Upper lobe of right lung (tissue), 1 donor: ENCODE measurements at regions not wholly inside any gene's neighbourhood (a gene's known extent, or its start where the extent isn't known, plus 50 kb on each side); places are given as distances from the start of the nearest gene placed in this dataset.

Experiments
- ATAC-seq: fragments of 200-7000 bp; cut with Tn5 transposase; one replicate; pipeline ENCODE4 v1.9.1; 2020; ENCODE audit warnings: mild to moderate bottlenecking, moderate library complexity
- DNase-seq: peaks from one replicate; pipeline ENCODE4 v3.0.0-alpha.2; 2020
- H3K27ac ChIP-seq: fragments of 200-600 bp; one replicate; pipeline ENCODE4 v1.8.0; 2022
- H3K27me3 ChIP-seq: fragments of 200-600 bp; one replicate; pipeline ENCODE4 v1.8.0; 2022; ENCODE audit warnings: mild to moderate bottlenecking
- H3K36me3 ChIP-seq: fragments of 200-600 bp; one replicate; pipeline ENCODE4 v1.8.0; 2022
- H3K4me1 ChIP-seq: fragments of 200-600 bp; one replicate; pipeline ENCODE4 v1.8.0; 2022
- H3K4me3 ChIP-seq: fragments of 200-600 bp; one replicate; pipeline ENCODE4 v1.8.0; 2022; ENCODE audit warnings: mild to moderate bottlenecking
- H3K9me3 ChIP-seq: fragments of 200-600 bp; one replicate; pipeline ENCODE4 v1.8.0; 2022
- CTCF ChIP-seq: fragments of 200-600 bp; IDR thresholded peaks from one replicate; pipeline ENCODE4 v1.8.0; 2022; ENCODE audit warnings: antibody characterized with exemption
- intact Hi-C: fragments of 100-400 bp; cut with DNase I; formaldehyde crosslinking; loops from one replicate; pipeline ENCODE4 v1.11.0; 2022
- donor health status: DM: no; HTN: yes; CAD: no; lungs with severe emphysema.

DNA sequence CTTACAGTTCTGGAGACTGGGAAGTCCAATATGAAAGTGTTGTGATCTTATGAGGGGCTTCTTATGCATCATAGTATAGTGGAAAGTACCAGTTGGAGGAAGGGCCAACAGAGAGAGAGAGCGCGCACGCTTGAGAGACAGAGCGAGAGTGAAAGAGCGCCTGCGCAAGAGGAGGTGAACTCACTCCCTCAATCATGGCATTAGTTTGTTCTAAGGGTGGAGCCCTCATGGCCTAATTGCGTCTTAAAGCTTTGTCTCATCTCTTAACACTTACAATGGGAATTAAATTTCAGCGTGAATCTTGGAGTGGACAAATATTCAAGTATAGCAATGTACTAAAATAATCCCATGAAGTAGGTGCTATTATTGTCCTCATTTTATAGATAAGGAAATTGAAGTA, 303.2 kb downstream of the OSTF1 start:
- Histone ChIP-seq H3K27me3 (no peaks in the 10 kb centered on the region), H3K36me3 (no peaks in the 10 kb centered on the region), H3K4me3 (no peak overlapping the region), H3K9me3 (no peaks in the 10 kb centered on the region), H3K4me1 (no peaks in the 10 kb centered on the region), H3K27ac (no peak overlapping the region)
- no peak for ATAC-seq
- DNase-seq = no peak
- no peak for TF ChIP-seq CTCF
- intact Hi-C loops = no loop called here

DNA sequence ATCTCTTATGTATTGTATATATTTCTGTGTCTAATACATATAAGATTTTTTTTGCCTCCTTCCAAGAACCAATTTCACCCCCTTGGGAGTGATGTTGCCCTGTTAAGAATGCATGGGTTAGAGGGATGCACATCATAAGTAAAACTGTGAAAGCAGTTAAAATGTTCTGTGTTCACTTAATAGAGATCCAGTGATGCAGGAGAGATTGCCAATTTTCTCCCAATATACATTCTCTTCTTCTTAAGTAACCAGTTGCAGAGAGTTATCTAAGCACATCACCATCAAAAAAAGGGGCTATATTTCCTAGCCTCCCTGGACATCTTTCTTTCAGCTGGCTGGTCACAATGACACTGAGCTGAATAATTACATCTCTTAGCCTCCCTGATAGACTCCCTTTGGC, 307.0 kb downstream of the OSTF1 start:
- H3K4me3 ChIP-seq = no peak overlapping the region
- no peak for TF ChIP-seq CTCF
- DNase-seq (no peak), ATAC-seq (no peak)
- no peaks in the 10 kb centered on the region for H3K36me3 ChIP-seq
- H3K27me3 ChIP-seq = no peaks in the 10 kb centered on the region
- no peaks in the 10 kb centered on the region for H3K9me3 ChIP-seq
- intact Hi-C loops = no loop called here
- H3K27ac ChIP-seq = no peak overlapping the region
- H3K4me1 ChIP-seq = no peaks in the 10 kb centered on the region

GRCh38 chr9:75397836-75398235, 309.5 kb downstream of the OSTF1 start:
- intact Hi-C loops = no loop called here
- no peak for DNase-seq
- no peak overlapping the region for H3K4me3 ChIP-seq

DNA sequence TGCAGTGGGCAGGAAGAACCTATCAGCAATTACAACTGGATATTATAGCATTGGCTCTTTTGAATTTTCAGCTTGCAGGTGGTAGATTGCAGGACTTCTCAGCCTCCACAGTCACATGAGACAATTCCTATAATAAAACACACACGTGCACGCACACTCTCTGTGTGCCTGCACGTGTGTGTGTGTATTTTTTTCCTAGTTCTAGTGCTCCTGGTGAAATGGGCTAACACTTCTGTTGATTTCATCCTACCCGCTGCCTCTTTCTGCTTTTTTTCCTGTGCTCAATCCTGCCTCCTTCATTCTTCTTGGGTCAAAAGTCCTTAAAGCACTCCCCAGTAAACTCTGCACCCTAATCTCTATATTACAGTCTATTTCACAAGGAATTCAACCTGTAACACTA, 320.1 kb downstream of the OSTF1 start:
- no peak for DNase-seq
- intact Hi-C loops = no loop called here
- TF ChIP-seq CTCF = no peak

More at GRCh38 chr9:75397836-75398235, 309.5 kb downstream of the OSTF1 start:
- no peak for ATAC-seq
- no peak for TF ChIP-seq CTCF
- no peak overlapping the region for H3K27ac ChIP-seq
- H3K27me3 ChIP-seq = no peaks in the 10 kb centered on the region
- no peaks in the 10 kb centered on the region for H3K36me3 ChIP-seq
- H3K9me3 ChIP-seq = no peaks in the 10 kb centered on the region
- H3K4me1 ChIP-seq = no peaks in the 10 kb centered on the region

DNA sequence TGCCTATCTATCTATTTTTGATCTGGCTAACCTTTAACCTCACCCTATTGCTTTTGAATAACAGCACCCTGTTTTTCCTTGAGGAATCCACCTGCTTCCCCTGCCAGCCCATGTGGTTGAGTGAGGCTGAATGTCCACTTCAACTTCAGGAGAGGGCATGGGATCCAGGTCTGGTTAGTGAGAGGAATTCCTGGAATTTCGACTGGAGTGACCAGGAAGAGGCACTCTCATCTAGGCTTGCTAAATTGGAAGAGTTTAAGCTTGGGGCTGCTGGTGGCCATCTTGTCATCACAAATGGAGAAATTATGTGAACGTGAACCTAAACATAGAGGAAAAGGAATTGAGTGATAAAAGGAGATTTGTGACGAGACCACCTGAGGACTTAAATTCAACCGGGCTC, 322.1 kb downstream of the OSTF1 start:
- Histone ChIP-seq H3K27me3 (no peaks in the 10 kb centered on the region), H3K36me3 (no peaks in the 10 kb centered on the region), H3K9me3 (no peaks in the 10 kb centered on the region), H3K27ac (no peak overlapping the region), H3K4me3 (no peak overlapping the region), H3K4me1 (no peaks in the 10 kb centered on the region)
- ATAC-seq = no peak
- no peak for TF ChIP-seq CTCF
- intact Hi-C loops = no loop called here
- no peak for DNase-seq

More for the DNA sequence above, 320.1 kb downstream of the OSTF1 start:
- H3K4me3 ChIP-seq = no peak overlapping the region
- ATAC-seq = no peak
- H3K27ac ChIP-seq = no peak overlapping the region
- no peaks in the 10 kb centered on the region for H3K9me3 ChIP-seq
- H3K36me3 ChIP-seq = no peaks in the 10 kb centered on the region
- no peaks in the 10 kb centered on the region for H3K27me3 ChIP-seq
- H3K4me1 ChIP-seq = no peaks in the 10 kb centered on the region
